Inflammatory macrophage treated with lipopolysaccharide for 4 hours (primary cell): ENCODE measurements at regions not wholly inside any gene's neighbourhood (a gene's known extent, or its start where the extent isn't known, plus 50 kb on each side); places are given as distances from the start of the nearest gene placed in this dataset.

Experiments
- DNase-seq: peaks from one replicate; pipeline ENCODE4 v3.0.0-alpha.2; 2020

DNA sequence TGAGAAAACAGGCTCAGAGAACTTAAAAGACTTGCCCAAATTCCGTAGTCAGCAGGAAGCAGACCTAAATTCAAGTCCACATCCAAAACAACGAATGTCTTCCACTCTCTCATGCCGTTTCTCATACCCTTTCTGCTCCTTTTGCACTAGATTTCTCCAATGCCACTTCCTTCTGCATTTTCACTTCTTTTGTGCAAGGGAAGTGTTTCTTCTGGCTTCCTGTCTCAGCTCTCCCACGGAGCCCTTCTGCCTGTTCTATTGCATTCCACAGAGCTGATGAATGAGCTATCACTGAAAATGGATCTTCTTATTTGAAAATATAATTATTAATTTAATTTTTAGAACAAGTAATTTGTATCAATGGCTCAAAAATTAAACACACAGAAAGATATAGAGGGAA lies 56.1 kb upstream of the STK24 start:
- DNase-seq: peak; percentile 56

DNA sequence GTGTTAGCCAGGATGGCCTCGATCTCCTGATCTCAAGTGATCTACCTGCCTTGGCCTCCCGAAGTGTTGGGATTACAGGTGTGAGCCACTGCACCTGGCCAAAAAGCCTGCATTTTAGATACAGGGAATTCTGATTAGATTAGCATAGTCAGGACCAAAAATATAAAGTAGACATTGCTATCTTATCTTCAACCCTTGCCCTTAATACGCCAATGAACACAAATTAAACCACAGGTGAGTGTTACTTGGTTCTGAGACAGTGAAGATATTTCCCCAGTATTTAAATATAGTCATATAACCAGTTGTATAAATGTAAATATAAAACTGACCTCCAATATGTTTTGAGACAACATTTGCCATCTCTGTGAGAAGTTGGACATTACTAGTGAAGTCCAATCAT lies 52.1 kb upstream of the STK24 start:
- no peak for DNase-seq
